Brain microvascular endothelial cell (primary cell): ENCODE measurements at regions not wholly inside any gene's neighbourhood (a gene's known extent, or its start where the extent isn't known, plus 50 kb on each side); places are given as distances from the start of the nearest gene placed in this dataset.

Experiments
- DNase-seq: peaks from one replicate; pipeline ENCODE4 v3.0.0-alpha.2; 2020
- H3K27ac ChIP-seq: fragments of 250-450 bp; sonication (Bioruptor Pico); 2 replicates; pipeline ENCODE4 v1.5.1; 2020; ENCODE audit warnings: mild to moderate bottlenecking, moderate library complexity
- H3K27me3 ChIP-seq: fragments of 250-450 bp; sonication (Bioruptor Pico); replicated peaks from 2 replicates; pipeline ENCODE4 v1.5.1; 2020; ENCODE audit warnings: mild to moderate bottlenecking
- H3K36me3 ChIP-seq: fragments of 250-450 bp; sonication (Bioruptor Pico); replicated peaks from 2 replicates; pipeline ENCODE4 v1.5.1; 2020; ENCODE audit warnings: mild to moderate bottlenecking
- H3K4me3 ChIP-seq: 2 replicates; pipeline ENCODE4 v1.5.1; 2011; ENCODE audit warnings: low read depth, mild to moderate bottlenecking, control low read depth, low read length, moderate library complexity
- CTCF ChIP-seq: IDR thresholded peaks from 2 replicates; pipeline ENCODE4 v1.5.1; 2011; ENCODE audit warnings: low read depth, mild to moderate bottlenecking, moderate library complexity, low read length, control low read depth, inconsistent platforms; ENCODE audit errors: missing control alignments
- in situ Hi-C: cut with HindIII; loops from 2 replicates; pipeline ENCODE4 v1.10.0; 2017; ENCODE audit warnings: low sequenced_read_pairs, low pct_ligation_motif_present

DNA sequence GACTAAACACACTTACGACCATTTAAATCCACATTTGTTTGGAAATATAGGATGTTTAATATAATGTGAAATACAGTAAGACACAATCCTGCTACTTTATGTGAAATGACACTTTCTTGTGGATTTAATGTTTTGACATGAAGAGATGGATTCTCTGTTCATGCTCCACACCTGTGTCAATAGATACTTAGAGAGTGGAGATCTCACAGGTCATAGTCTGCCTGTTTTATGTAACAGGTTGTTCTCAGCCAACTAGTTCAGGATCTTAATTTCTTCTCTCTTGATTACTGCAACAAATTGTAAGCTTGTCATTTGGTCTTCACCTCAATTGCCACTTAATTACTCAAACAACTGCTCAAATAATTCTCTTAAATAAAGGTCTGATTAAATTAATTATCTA, 1621.2 kb downstream of the PCDH7 start:
- in situ Hi-C loops, result no loop called here
- H3K4me3 ChIP-seq, result no peak overlapping the region

GRCh38 chr4:32342054-32342453, 1621.9 kb downstream of the PCDH7 start:
- in situ Hi-C loops, result no loop called here
- no peaks in the 10 kb centered on the region for H3K36me3 ChIP-seq
- no peak overlapping the region for H3K4me3 ChIP-seq
- no peak for DNase-seq
- no peak overlapping the region for H3K27ac ChIP-seq
- no peaks in the 10 kb centered on the region for H3K27me3 ChIP-seq
- no peak for TF ChIP-seq CTCF

More for the DNA sequence above, 1621.2 kb downstream of the PCDH7 start:
- no peak for TF ChIP-seq CTCF
- Histone ChIP-seq H3K27me3 (no peaks in the 10 kb centered on the region), H3K27ac (no peak overlapping the region), H3K36me3 (no peaks in the 10 kb centered on the region)
- no peak for DNase-seq

- H3K36me3 ChIP-seq, result no peaks in the 10 kb centered on the region
- no peak overlapping the region for H3K27ac ChIP-seq
- no peaks in the 10 kb centered on the region for H3K27me3 ChIP-seq
- no peak for TF ChIP-seq CTCF
- in situ Hi-C loops, result no loop called here
- H3K4me3 ChIP-seq, result no peak overlapping the region
- no peak for DNase-seq
These were observed 1628.9 kb downstream of the PCDH7 start for GRCh38 chr4:32349026-32349425.

DNA sequence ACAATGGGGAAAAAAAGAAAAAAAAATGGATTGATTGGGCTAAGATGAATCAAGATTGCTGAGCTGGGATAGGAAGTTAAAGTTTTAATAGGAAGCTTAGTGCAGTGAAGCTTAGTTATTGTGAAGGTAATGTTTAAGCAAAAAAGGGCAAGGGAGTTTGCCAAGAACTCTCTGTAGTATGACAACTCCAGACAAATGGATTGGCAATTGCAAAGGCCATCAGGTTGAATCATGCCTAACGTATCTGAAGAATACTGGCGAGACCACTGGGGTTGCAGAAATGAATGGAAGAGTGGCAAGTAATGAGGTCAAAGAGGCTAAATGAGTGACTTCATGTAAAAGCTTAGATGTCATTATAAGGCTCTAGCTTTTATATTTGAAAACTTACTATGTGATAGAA, 1654.0 kb downstream of the PCDH7 start:
- no peak overlapping the region for H3K4me3 ChIP-seq
- in situ Hi-C loops, result no loop called here
- no peak for TF ChIP-seq CTCF
- H3K27ac ChIP-seq, result no peak overlapping the region
- DNase-seq, result no peak
- no peaks in the 10 kb centered on the region for H3K27me3 ChIP-seq
- H3K36me3 ChIP-seq, result no peaks in the 10 kb centered on the region

DNA sequence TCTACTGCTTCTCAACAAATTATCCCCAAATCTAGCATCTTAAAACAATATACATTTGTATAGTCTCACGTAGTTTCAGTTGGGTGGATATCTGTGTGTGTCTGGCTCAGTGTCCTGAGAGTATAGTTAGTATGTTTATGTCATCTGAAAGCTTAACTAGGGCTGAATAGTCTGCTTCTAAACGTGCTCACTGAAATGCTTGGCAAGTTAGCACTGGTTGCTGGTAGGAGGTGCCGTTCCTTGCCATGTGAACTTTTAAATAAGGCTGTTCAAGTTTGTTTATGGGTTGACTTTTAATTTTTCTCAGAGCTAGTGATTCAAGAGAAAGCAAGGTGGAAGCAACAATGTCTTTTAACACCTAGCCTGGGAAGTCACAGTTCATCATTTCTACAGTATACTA, 1673.6 kb downstream of the PCDH7 start:
- in situ Hi-C loops, result no loop called here
- DNase-seq, result no peak
- H3K36me3 ChIP-seq, result no peaks in the 10 kb centered on the region
- H3K27me3 ChIP-seq, result no peaks in the 10 kb centered on the region
- no peak for TF ChIP-seq CTCF
- no peak overlapping the region for H3K27ac ChIP-seq
- H3K4me3 ChIP-seq, result no peak overlapping the region

DNA sequence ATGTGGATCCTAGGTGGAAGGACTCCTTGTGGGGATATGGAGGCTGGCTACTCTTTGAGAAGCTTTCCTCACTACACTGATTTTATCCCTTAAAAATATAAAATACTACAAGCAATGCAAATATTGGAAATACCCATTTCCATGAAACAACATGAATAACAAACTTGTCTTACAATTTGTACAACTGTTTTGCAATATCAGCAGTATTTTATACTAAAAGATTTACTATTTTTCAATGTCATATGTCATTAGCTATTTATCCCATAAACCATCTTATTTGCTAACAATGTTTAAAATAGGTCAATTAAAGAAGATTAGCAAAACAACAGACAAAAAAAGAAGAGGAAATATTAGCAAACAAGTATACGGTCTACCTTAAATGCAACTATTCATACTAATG, 1674.1 kb downstream of the PCDH7 start:
- in situ Hi-C loops, result no loop called here
- Histone ChIP-seq H3K4me3 (no peak overlapping the region), H3K27me3 (no peaks in the 10 kb centered on the region), H3K27ac (no peak overlapping the region), H3K36me3 (no peaks in the 10 kb centered on the region)
- TF ChIP-seq CTCF, result no peak
- no peak for DNase-seq
